A673 (cell line): ENCODE measurements at regions not wholly inside any gene's neighbourhood (a gene's known extent, or its start where the extent isn't known, plus 50 kb on each side); places are given as distances from the start of the nearest gene placed in this dataset.

Source experiments
- BruUV-seq: library from RNA; stranded (reverse); fragments of 400-500 nt; replicated peaks from 2 replicates; lab custom pipeline; 2021; lab: Mats Ljungman, UMichigan
- CTCF ChIA-PET: fragments of 300-600 bp; sonication (Branson Sonifier 250); formaldehyde crosslinking; loops from one replicate; lab custom pipeline; 2022; ENCODE audit warnings: antibody characterized with exemption; lab: Charles Lee
- POLR2A ChIA-PET: fragments of 300-600 bp; sonication (Branson Sonifier 250); formaldehyde crosslinking; loops from one replicate; lab custom pipeline; 2022; ENCODE audit warnings: antibody characterized with exemption; ENCODE audit not compliant: low non-redundant PET; lab: Charles Lee
- DNase-seq: peaks from one replicate; pipeline ENCODE4 v3.0.0-alpha.2; 2015; ENCODE audit warnings: low spot score
- H3K27ac ChIP-seq: fragments of 200-600 bp; sonication (generic); 2 replicates; pipeline ENCODE4 v1.5.1; 2016; ENCODE audit warnings: mixed run types, low read depth, mild to moderate bottlenecking, mixed read lengths, antibody characterized with exemption, low read length; ENCODE audit not compliant: poor library complexity, severe bottlenecking
- H3K27me3 ChIP-seq: fragments of 200-600 bp; sonication (generic); replicated peaks from 2 replicates; pipeline ENCODE4 v1.6.1; 2017; ENCODE audit warnings: mixed run types, low read depth, mild to moderate bottlenecking, mixed read lengths, antibody characterized with exemption, low read length; ENCODE audit not compliant: insufficient read depth, poor library complexity
- H3K36me3 ChIP-seq: fragments of 200-600 bp; sonication (generic); 2 replicates; pipeline ENCODE4 v1.6.1; 2016; ENCODE audit warnings: mixed run types, mild to moderate bottlenecking, mixed read lengths, antibody characterized with exemption, low read length; ENCODE audit not compliant: insufficient read depth, poor library complexity, severe bottlenecking
- H3K4me1 ChIP-seq: fragments of 200-600 bp; sonication (generic); 2 replicates; pipeline ENCODE4 v1.6.1; 2017; ENCODE audit warnings: mixed run types, mild to moderate bottlenecking, mixed read lengths, antibody characterized with exemption, low read length; ENCODE audit not compliant: insufficient read depth, poor library complexity, severe bottlenecking
- H3K4me3 ChIP-seq: fragments of 200-600 bp; sonication (generic); 2 replicates; pipeline ENCODE4 v1.5.1; 2016; ENCODE audit warnings: low read depth, mixed run types, mild to moderate bottlenecking, mixed read lengths, low read length; ENCODE audit not compliant: poor library complexity, severe bottlenecking
- H3K9me3 ChIP-seq: fragments of 200-600 bp; sonication (generic); 2 replicates; pipeline ENCODE4 v1.6.1; 2016; ENCODE audit warnings: mixed run types, low read depth, mild to moderate bottlenecking, mixed read lengths, antibody characterized with exemption, low read length; ENCODE audit not compliant: poor library complexity, severe bottlenecking
- CTCF ChIP-seq: fragments of 300-800, 200-600 bp; sonication (generic); conservative IDR thresholded peaks from 2 replicates; pipeline ENCODE4 v1.5.1; 2017; ENCODE audit warnings: low read depth, mild to moderate bottlenecking, antibody characterized with exemption, low read length, moderate library complexity, mixed read lengths
- EZH2 ChIP-seq: fragments of 200-600 bp; sonication (generic); IDR thresholded peaks from 2 replicates; pipeline ENCODE4 v1.6.1; 2017; ENCODE audit warnings: borderline replicate concordance, low read depth, mild to moderate bottlenecking, mixed read lengths, antibody characterized with exemption, low read length; ENCODE audit not compliant: poor library complexity, severe bottlenecking
- intact Hi-C: fragments of 100-400 bp; cut with micrococcal nuclease; formaldehyde crosslinking; loops from one replicate; pipeline ENCODE4 v1.10.0; 2022; ENCODE audit not compliant: unreplicated experiment

GRCh38 chr16:79298894-79299799, 301.4 kb downstream of the MAF start:
- no TSS peak for BruUV-seq
- no peaks in the 10 kb centered on the region for H3K4me1 ChIP-seq
- no peak for TF ChIP-seq CTCF
- TF ChIP-seq EZH2, result no peak
- DNase-seq, result no peak
- H3K27ac ChIP-seq, result no peak overlapping the region
- POLR2A ChIA-PET, result no interaction called here
- H3K36me3 ChIP-seq, result no peaks in the 10 kb centered on the region
- H3K9me3 ChIP-seq, result peaks cover 3% of the 10 kb centered on the region
- no peaks in the 10 kb centered on the region for H3K27me3 ChIP-seq
- intact Hi-C loops, result no loop called here
- CTCF ChIA-PET, result no interaction called here
- no peak overlapping the region for H3K4me3 ChIP-seq

- H3K9me3 ChIP-seq, result peaks cover 3% of the 10 kb centered on the region
- intact Hi-C loops, result no loop called here
- BruUV-seq, result no TSS peak
- TF ChIP-seq EZH2, result no peak
- TF ChIP-seq CTCF, result no peak
- no peak overlapping the region for H3K27ac ChIP-seq
- no peaks in the 10 kb centered on the region for H3K27me3 ChIP-seq
- H3K36me3 ChIP-seq, result no peaks in the 10 kb centered on the region
- POLR2A ChIA-PET, result no interaction called here
- CTCF ChIA-PET, result no interaction called here
- no peaks in the 10 kb centered on the region for H3K4me1 ChIP-seq
- DNase-seq, result no peak
- no peak overlapping the region for H3K4me3 ChIP-seq
Measured at GRCh38 chr16:79298476-79298875, 302.1 kb downstream of the MAF start.

GRCh38 chr16:79297805-79298204, 302.7 kb downstream of the MAF start:
- H3K4me1 ChIP-seq, result no peaks in the 10 kb centered on the region

More at GRCh38 chr16:79297805-79298204, 302.7 kb downstream of the MAF start:
- ChIA-PET POLR2A (no interaction called here), CTCF (no interaction called here)
- no TSS peak for BruUV-seq
- Histone ChIP-seq H3K9me3 (peaks cover 3% of the 10 kb centered on the region), H3K4me3 (no peak overlapping the region), H3K36me3 (no peaks in the 10 kb centered on the region), H3K27ac (no peak overlapping the region), H3K27me3 (no peaks in the 10 kb centered on the region)
- no peak for DNase-seq
- TF ChIP-seq EZH2 (no peak), CTCF (no peak)
- intact Hi-C loops, result no loop called here
